NCI-H2227 treated with DMSO at 0.1 percent for 48 hours (cell line): ENCODE measurements at regions not wholly inside any gene's neighbourhood (a gene's known extent, or its start where the extent isn't known, plus 50 kb on each side); places are given as distances from the start of the nearest gene placed in this dataset.

Source experiments
- DNase-seq: peaks from one replicate; lab custom pipeline; 2025; lab: John Stamatoyannopoulos, UW

GRCh38 chr12:46449856-46450255 lies 77.3 kb upstream of the SLC38A2 start:
- no peak for DNase-seq

- no peak for DNase-seq
These were observed 76.7 kb upstream of the SLC38A2 start for GRCh38 chr12:46449316-46449715.

GRCh38 chr12:46446645-46447044 lies 74.1 kb upstream of the SLC38A2 start:
- no peak for DNase-seq

- no peak for DNase-seq
These were observed 73.1 kb upstream of the SLC38A2 start for GRCh38 chr12:46445551-46446235.

GRCh38 chr12:46445093-46445492 lies 72.5 kb upstream of the SLC38A2 start:
- no peak for DNase-seq

- DNase-seq, result no peak
These were observed 71.2 kb upstream of the SLC38A2 start for GRCh38 chr12:46443594-46444263.

- DNase-seq, result no peak
These were observed 70.2 kb upstream of the SLC38A2 start for GRCh38 chr12:46442738-46443137.

GRCh38 chr12:46442239-46442638 lies 69.7 kb upstream of the SLC38A2 start:
- no peak for DNase-seq

- no peak for DNase-seq
These were observed 67.4 kb upstream of the SLC38A2 start for GRCh38 chr12:46439793-46440511.

GRCh38 chr12:46438719-46439319 lies 66.2 kb upstream of the SLC38A2 start:
- no peak for DNase-seq

- no peak for DNase-seq
These were observed 65.7 kb upstream of the SLC38A2 start for GRCh38 chr12:46438256-46438655.

GRCh38 chr12:46437469-46437868 lies 64.9 kb upstream of the SLC38A2 start:
- no peak for DNase-seq

- DNase-seq, result no peak
These were observed 64.2 kb upstream of the SLC38A2 start for GRCh38 chr12:46436747-46437146.

GRCh38 chr12:46435625-46436024 lies 63.1 kb upstream of the SLC38A2 start:
- no peak for DNase-seq

- DNase-seq, result no peak
These were observed 62.5 kb upstream of the SLC38A2 start for GRCh38 chr12:46435029-46435428.

- no peak for DNase-seq
These were observed 61.3 kb upstream of the SLC38A2 start for GRCh38 chr12:46433829-46434228.

GRCh38 chr12:46432325-46432724 lies 59.8 kb upstream of the SLC38A2 start:
- DNase-seq, result no peak

GRCh38 chr12:46430340-46430948 lies 57.9 kb upstream of the SLC38A2 start:
- DNase-seq, result no peak
